Esophagus muscularis mucosa (tissue), 4 donors: ENCODE measurements at regions not wholly inside any gene's neighbourhood (a gene's known extent, or its start where the extent isn't known, plus 50 kb on each side); places are given as distances from the start of the nearest gene placed in this dataset.

Source experiments
- CTCF ChIP-seq, 3 experiments: fragments of 200-600 bp in 2 of 3; fragments of 450-650 bp in 1 of 3; sonication (generic) in 2 of 3; IDR thresholded peaks; one replicate each; pipeline ENCODE4 v1.5.1; 2017 to 2019; ENCODE audit warnings: antibody characterized with exemption in 3 of 3, mild to moderate bottlenecking in 2 of 3, moderate library complexity in 1 of 3
- EP300 ChIP-seq: sonication (generic); formaldehyde crosslinking; IDR thresholded peaks from one replicate; pipeline ENCODE4 v1.6.1; 2017; ENCODE audit warnings: antibody characterized with exemption
- POLR2A ChIP-seq: fragments of 450-650 bp; IDR thresholded peaks from one replicate; pipeline ENCODE4 v1.6.1; 2017; ENCODE audit warnings: antibody characterized with exemption, moderate library complexity, mild to moderate bottlenecking, low read depth
- POLR2AphosphoS5 ChIP-seq, 2 donors: sonication (generic); formaldehyde crosslinking; IDR thresholded peaks; one replicate each; pipeline ENCODE4 v1.6.1; 2017; ENCODE audit warnings: antibody characterized with exemption in 2 of 2

GRCh38 chr5:130885027-130885426 lies 280.0 kb downstream of the HINT1 start:
- TF ChIP-seq CTCF (IDR thresholded peaks at IDR 0.05) (no peak), EP300 (no peak), POLR2AphosphoS5 (IDR thresholded peaks at IDR 0.05) (no peak), POLR2A (no peak)
